ENCODE measurements at regions not wholly inside any gene's neighbourhood (a gene's known extent, or its start where the extent isn't known, plus 50 kb on each side); places are given as distances from the start of the nearest gene placed in this dataset.

GRCh38 chr1:83625646-83626045 lies 373.3 kb downstream of the TTLL7 start:
- TF ChIP-seq CTCF (IDR thresholded peaks at IDR 0.05) (no peak), POLR2A (IDR thresholded peaks at IDR 0.05) (no peak), POLR2AphosphoS5 (IDR thresholded peaks at IDR 0.05) (no peak), EP300 (IDR thresholded peaks at IDR 0.05; ENCODE audit: low read depth) (no peak)
